ENCODE measurements at regions not wholly inside any gene's neighbourhood (a gene's known extent, or its start where the extent isn't known, plus 50 kb on each side); places are given as distances from the start of the nearest gene placed in this dataset.

DNA sequence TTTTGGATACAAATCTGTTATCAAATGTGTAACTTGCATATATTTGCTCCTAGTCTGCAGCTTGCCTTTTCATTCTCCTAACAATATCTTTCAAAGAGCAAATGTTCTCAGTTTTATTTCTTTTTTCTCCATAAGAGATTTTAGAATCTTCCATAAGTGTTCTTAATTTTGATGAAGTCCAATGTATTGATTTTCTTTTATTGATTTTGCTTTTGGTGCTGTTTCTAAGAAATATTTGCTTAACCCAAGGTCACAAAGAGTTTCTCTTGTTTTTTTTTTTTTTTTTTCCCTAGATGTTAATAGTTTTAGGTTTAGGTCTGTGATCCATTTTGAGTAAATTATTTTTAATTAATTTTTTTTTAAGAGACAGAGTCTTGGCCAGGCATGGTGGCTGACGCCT, 75.8 kb upstream of the SPRED2 start:
- H3K4me1 ChIP-seq (ENCODE audit: control insufficient read depth, insufficient read depth, low read length, poor library complexity, severe bottlenecking), result no peaks in the 10 kb centered on the region
- no peak overlapping the region for H3K4me3 ChIP-seq (ENCODE audit: extremely low read depth, insufficient read depth, low read length, poor library complexity, severe bottlenecking)
- no peak overlapping the region for H3K27ac ChIP-seq (ENCODE audit: low read depth, low read length, severe bottlenecking)
- 86% methylated on average over 1 of the region's 1 CpG; no CpG with 5 or more reads in 1 of the 2 experiments for WGBS, 2 experiments (ENCODE audit: insufficient coverage in 2 of 2)
- peaks cover 4% of the 10 kb centered on the region for H3K9me3 ChIP-seq (ENCODE audit: control insufficient read depth, low read length)
- H3K36me3 ChIP-seq (ENCODE audit: control insufficient read depth, insufficient read depth, low read length), result no peaks in the 10 kb centered on the region

DNA sequence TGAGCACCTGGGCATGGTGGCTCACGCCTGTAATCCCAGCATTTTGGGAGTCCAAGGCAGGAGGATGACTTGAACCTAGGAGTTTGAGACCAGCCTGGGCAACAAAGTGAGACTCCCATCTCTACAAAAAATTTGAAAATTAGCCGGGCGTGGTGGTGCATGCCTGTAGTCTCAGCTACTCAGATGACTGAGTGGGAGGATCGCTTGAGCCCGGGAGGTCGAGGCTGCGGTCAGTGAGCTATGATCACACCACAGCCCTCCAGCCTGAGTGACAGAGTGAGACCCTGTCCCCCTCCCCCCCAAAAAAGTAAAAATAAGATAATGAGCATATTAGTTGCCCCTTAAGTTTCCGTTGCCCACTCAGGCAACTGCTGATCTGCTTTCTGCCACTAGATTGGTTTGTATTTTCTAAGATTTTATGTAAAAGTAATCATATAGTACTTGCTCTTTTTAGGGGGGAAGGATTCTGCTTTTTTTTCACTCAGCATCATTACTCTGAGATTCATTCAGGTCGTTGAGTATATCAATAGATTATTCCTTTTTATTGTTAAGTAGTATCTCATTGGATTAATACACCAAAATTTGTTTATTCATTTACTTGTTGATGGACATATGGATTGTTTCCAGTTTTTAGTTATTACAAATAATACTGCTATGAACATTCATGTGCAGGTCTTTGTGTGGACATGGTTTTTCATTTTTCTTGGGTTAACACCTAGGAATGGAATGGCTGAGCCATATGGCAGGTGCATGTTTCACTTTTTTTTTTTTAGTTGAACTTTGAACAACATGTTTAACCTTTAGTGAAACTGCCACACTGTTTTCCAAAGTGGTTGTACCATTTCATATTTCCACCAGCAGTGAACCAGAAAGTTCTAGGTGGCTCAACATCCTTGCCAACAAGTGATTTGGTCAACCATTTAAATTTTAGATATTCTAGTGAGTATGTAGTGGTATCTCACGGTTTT, 75.0 kb upstream of the SPRED2 start:
- Histone ChIP-seq H3K9me3 (ENCODE audit: control insufficient read depth, low read length) (peaks cover 4% of the 10 kb centered on the region), H3K36me3 (ENCODE audit: control insufficient read depth, insufficient read depth, low read length) (no peaks in the 10 kb centered on the region)
- 89 to 94% methylated on average over 3 to 8 of the region's 10 CpGs for WGBS, 2 experiments (ENCODE audit: insufficient coverage in 2 of 2)

DNA sequence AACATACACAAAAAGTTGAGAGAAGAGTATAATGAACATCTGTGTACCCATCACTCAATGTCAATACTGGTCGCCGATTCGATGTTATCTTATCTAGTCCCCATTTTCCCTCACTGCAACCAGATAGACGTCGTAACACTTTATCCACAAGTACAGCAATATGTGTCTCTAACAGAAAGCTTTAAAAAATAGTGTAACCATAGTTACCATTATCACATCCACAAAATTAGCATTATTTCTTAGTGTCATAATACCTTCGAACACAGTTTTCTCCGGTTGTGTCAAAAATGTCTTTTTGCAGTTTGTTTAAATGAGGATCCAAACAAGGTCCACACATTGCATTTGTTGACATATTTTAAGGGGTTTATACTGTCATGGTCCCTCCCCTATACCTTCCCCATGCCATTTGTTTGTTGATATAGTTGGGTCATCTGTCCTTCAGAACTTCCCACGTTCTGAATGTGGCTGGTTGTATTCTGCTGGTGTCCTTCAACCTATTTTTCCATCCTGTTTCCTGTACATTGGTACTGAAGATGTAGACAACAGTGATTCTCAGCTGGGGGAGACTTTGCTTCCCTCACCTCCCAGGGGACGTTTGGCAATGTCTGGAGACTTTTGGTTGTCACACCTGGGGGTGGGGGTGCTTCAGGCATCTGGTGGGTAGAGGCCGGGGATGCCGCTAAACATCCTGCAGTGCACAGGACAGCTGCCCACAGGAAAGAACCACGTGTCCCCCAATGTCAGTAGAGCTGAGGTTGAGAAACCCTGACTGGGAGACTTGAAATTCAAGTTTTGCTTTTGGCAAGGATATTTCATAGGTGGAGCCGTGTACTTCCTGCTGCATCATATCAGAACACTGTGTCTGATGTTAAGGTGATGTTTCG, 72.7 kb upstream of the SPRED2 start:
- 86 to 90% methylated on average over 6 to 9 of the region's 14 CpGs for WGBS, 2 experiments (ENCODE audit: insufficient coverage in 2 of 2)
- H3K9me3 ChIP-seq (ENCODE audit: control insufficient read depth, low read length), result no peaks in the 10 kb centered on the region
- H3K36me3 ChIP-seq (ENCODE audit: control insufficient read depth, insufficient read depth, low read length), result no peaks in the 10 kb centered on the region
- H3K4me1 ChIP-seq (ENCODE audit: control insufficient read depth, insufficient read depth, low read length, poor library complexity, severe bottlenecking), result no peaks in the 10 kb centered on the region
- H3K27ac ChIP-seq (ENCODE audit: low read depth, low read length, severe bottlenecking), result no peak overlapping the region
- H3K4me3 ChIP-seq (ENCODE audit: extremely low read depth, insufficient read depth, low read length, poor library complexity, severe bottlenecking), result no peak overlapping the region

More for the DNA sequence above, 75.0 kb upstream of the SPRED2 start:
- no peak overlapping the region for H3K27ac ChIP-seq (ENCODE audit: low read depth, low read length, severe bottlenecking)
- no peaks in the 10 kb centered on the region for H3K4me1 ChIP-seq (ENCODE audit: control insufficient read depth, insufficient read depth, low read length, poor library complexity, severe bottlenecking)
- no peak overlapping the region for H3K4me3 ChIP-seq (ENCODE audit: extremely low read depth, insufficient read depth, low read length, poor library complexity, severe bottlenecking)

DNA sequence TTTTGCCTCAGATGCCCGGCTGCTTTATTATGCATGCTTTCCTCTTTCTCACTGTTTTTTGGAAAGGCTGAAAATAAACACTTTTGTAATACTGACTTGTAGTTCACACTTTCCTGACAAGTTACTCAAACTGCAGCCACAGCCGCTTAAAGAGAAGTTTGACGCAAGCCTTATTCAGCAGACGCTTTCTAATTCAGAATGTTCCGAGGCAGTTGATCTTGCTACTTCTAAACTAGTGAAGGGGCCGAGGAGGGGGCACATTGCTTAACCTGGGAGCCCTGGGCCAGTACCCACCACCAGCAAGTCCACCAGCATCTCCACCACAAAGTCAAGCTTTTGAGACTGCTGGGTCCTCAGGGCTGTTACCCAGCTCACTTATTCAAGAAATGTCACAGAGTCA, 71.8 kb upstream of the SPRED2 start:
- no peak overlapping the region for H3K4me3 ChIP-seq (ENCODE audit: extremely low read depth, insufficient read depth, low read length, poor library complexity, severe bottlenecking)
- no peak overlapping the region for H3K27ac ChIP-seq (ENCODE audit: low read depth, low read length, severe bottlenecking)
- no peaks in the 10 kb centered on the region for H3K4me1 ChIP-seq (ENCODE audit: control insufficient read depth, insufficient read depth, low read length, poor library complexity, severe bottlenecking)
- 89 to 94% methylated on average over 4 of the region's 6 CpGs for WGBS, 2 experiments (ENCODE audit: insufficient coverage in 2 of 2)
- no peaks in the 10 kb centered on the region for H3K36me3 ChIP-seq (ENCODE audit: control insufficient read depth, insufficient read depth, low read length)
- H3K9me3 ChIP-seq (ENCODE audit: control insufficient read depth, low read length), result no peaks in the 10 kb centered on the region

DNA sequence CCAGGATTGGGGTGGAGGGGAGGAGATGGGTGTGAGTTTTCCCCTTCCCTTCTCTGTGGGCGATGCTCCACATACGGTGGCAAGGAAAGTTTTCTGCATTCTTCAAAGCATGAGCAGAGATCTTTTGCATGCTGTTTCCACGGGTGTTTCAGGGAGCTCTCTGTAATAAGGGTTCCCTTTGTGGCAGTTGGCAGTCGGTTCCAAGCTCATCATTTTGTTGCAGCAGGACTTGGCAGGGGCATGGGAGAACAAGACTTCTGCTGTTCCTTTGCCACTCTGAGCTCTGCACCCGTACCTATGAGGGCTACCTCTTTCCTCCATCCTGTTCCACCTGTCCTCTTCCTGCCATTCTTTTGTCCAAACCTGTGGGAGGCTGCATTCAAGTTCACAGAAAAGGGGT, 71.3 kb upstream of the SPRED2 start:
- Histone ChIP-seq H3K4me1 (ENCODE audit: control insufficient read depth, insufficient read depth, low read length, poor library complexity, severe bottlenecking) (no peaks in the 10 kb centered on the region), H3K27ac (ENCODE audit: low read depth, low read length, severe bottlenecking) (no peak overlapping the region), H3K36me3 (ENCODE audit: control insufficient read depth, insufficient read depth, low read length) (no peaks in the 10 kb centered on the region), H3K4me3 (ENCODE audit: extremely low read depth, insufficient read depth, low read length, poor library complexity, severe bottlenecking) (no peak overlapping the region), H3K9me3 (ENCODE audit: control insufficient read depth, low read length) (no peaks in the 10 kb centered on the region)
- 63 to 79% methylated on average over 2 to 3 of the region's 5 CpGs for WGBS, 2 experiments (ENCODE audit: insufficient coverage in 2 of 2)

DNA sequence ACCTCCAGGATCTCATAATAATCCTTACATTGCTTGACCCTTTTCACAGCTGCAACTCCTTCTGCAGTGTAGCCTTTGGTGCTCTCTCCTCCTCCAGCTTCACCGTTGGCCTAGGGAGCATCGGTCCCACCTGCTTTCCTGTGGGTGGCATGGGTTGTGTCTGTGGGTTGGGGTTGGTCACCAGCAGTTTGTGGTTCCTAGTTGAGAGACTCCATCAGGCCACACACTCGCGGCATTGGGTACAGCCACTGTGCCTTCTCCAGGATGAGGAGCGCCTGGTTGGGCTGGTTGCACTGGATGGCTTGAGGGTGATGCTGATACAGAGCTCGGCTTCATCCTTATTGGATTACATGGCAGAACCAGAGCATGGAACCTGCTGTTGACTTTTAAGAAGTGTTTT, 69.4 kb upstream of the SPRED2 start:
- Histone ChIP-seq H3K4me1 (ENCODE audit: control insufficient read depth, insufficient read depth, low read length, poor library complexity, severe bottlenecking) (no peaks in the 10 kb centered on the region), H3K36me3 (ENCODE audit: control insufficient read depth, insufficient read depth, low read length) (no peaks in the 10 kb centered on the region), H3K9me3 (ENCODE audit: control insufficient read depth, low read length) (no peaks in the 10 kb centered on the region), H3K27ac (ENCODE audit: low read depth, low read length, severe bottlenecking) (no peak overlapping the region), H3K4me3 (ENCODE audit: extremely low read depth, insufficient read depth, low read length, poor library complexity, severe bottlenecking) (no peak overlapping the region)
- 97% methylated on average over 4 of the region's 6 CpGs for WGBS, 2 experiments (ENCODE audit: insufficient coverage in 2 of 2)

DNA sequence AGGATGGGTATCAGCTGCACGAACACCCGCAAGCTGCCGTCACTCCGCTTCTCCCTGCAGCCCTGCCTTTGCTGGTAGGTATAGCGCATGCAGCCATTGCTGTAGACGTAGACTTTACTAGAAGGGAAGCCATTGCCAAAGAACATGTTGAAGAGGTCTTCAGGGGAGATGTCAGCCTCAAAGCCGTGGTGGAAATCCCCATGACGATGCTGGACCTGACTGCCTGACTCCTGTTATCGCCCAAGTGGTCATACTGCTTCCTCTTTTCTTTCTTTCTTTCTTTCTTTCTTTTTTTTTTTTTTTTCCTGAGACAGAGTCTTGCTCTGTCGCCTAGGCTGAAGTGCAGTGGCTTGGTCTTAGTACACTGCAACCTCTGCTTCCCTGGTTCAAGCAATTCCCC, 68.7 kb upstream of the SPRED2 start:
- H3K9me3 ChIP-seq (ENCODE audit: control insufficient read depth, low read length), result no peaks in the 10 kb centered on the region
- no peak overlapping the region for H3K27ac ChIP-seq (ENCODE audit: low read depth, low read length, severe bottlenecking)
- WGBS, 2 experiments (ENCODE audit: insufficient coverage in 2 of 2), result 92 to 94% methylated on average over 10 of the region's 10 CpGs
- H3K36me3 ChIP-seq (ENCODE audit: control insufficient read depth, insufficient read depth, low read length), result no peaks in the 10 kb centered on the region
- no peak overlapping the region for H3K4me3 ChIP-seq (ENCODE audit: extremely low read depth, insufficient read depth, low read length, poor library complexity, severe bottlenecking)
- no peaks in the 10 kb centered on the region for H3K4me1 ChIP-seq (ENCODE audit: control insufficient read depth, insufficient read depth, low read length, poor library complexity, severe bottlenecking)

DNA sequence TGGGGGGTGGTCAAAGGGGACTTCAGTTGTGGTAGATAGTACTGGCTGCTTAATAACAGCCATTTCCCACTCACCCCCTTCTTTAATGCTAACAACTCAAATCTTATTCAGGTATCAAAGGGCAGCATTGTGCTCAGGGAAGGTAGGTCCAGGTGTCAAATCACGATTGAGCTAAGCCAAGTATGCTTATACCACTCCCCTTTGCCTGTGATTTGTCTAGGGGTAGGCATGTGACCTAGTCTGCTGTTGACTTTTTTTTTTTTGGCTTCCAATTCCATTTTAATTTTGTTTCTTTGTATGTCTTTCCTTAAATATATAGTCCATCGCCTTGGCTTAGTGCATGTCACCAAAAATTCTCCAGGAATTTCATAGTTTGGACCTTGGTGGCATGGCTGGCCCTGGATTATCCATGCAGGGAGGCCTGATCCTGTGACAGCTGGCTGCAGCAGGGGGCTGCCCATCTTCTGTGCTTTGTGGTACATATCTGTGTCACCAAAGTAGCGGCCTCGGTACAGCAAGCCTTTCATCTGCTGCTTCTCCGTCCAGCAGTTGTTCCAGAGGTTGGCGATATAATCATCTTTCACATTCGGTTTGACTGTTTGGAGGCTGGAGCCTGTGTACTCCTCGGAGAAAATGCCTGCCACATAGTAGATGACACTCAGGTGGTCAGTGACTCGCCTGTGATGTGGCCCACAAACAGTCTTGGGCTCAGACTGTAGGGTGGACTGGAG, 68.1 kb upstream of the SPRED2 start:
- Histone ChIP-seq H3K9me3 (ENCODE audit: control insufficient read depth, low read length) (no peaks in the 10 kb centered on the region), H3K36me3 (ENCODE audit: control insufficient read depth, insufficient read depth, low read length) (no peaks in the 10 kb centered on the region), H3K27ac (ENCODE audit: low read depth, low read length, severe bottlenecking) (no peak overlapping the region), H3K4me3 (ENCODE audit: extremely low read depth, insufficient read depth, low read length, poor library complexity, severe bottlenecking) (no peak overlapping the region), H3K4me1 (ENCODE audit: control insufficient read depth, insufficient read depth, low read length, poor library complexity, severe bottlenecking) (no peaks in the 10 kb centered on the region)
- WGBS, 2 experiments (ENCODE audit: insufficient coverage in 2 of 2), result 97% methylated on average over 8 to 9 of the region's 9 CpGs

DNA sequence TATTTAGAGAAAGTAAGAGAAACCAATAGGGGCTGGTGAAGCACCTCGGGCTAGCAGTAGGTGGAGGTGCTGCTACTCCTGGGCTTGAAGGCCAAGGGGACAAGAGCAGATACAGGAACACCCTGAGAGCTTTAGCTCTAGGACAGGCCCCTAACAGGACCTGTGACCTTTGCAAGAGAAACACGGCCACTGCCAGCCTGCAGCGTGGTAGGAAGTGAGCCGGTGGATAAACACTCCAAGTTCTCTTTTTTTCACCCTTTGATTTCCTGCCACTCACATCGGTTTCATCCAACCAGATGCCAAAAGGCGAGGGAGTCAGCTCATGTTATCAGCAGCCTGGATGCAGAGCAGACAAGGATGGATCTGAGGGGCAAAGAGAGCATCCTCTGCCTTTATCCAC, 66.8 kb upstream of the SPRED2 start:
- no peaks in the 10 kb centered on the region for H3K36me3 ChIP-seq (ENCODE audit: control insufficient read depth, insufficient read depth, low read length)
- H3K4me3 ChIP-seq (ENCODE audit: extremely low read depth, insufficient read depth, low read length, poor library complexity, severe bottlenecking), result no peak overlapping the region
- no peak overlapping the region for H3K27ac ChIP-seq (ENCODE audit: low read depth, low read length, severe bottlenecking)
- WGBS, 2 experiments (ENCODE audit: insufficient coverage in 2 of 2), result 69 to 77% methylated on average over 5 to 6 of the region's 6 CpGs
- no peaks in the 10 kb centered on the region for H3K4me1 ChIP-seq (ENCODE audit: control insufficient read depth, insufficient read depth, low read length, poor library complexity, severe bottlenecking)
- H3K9me3 ChIP-seq (ENCODE audit: control insufficient read depth, low read length), result no peaks in the 10 kb centered on the region

DNA sequence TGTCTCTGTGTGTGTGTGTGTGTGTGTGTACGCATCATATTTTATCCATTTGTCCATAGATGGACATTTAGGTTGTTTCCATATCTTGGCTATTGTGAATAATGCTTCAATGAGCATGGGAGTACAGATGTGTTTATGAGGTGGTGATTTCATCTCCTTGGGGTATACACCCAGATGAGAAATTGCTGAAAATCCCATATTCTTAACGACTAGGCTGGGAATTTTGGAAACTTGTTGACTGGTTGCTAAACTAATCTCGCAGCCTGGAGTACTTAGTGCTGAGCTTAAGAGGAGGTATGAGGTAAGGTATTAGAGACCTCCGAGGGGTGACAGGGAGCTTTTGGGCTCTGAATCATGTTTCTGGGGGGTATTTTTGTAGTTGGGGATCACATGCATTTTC, 66.0 kb upstream of the SPRED2 start:
- no peaks in the 10 kb centered on the region for H3K9me3 ChIP-seq (ENCODE audit: control insufficient read depth, low read length)
- no peaks in the 10 kb centered on the region for H3K36me3 ChIP-seq (ENCODE audit: control insufficient read depth, insufficient read depth, low read length)
- H3K4me1 ChIP-seq (ENCODE audit: control insufficient read depth, insufficient read depth, low read length, poor library complexity, severe bottlenecking), result no peaks in the 10 kb centered on the region
- no peak overlapping the region for H3K27ac ChIP-seq (ENCODE audit: low read depth, low read length, severe bottlenecking)
- WGBS, 2 experiments (ENCODE audit: insufficient coverage in 2 of 2), result 89 to 96% methylated on average over 3 of the region's 4 CpGs
- H3K4me3 ChIP-seq (ENCODE audit: extremely low read depth, insufficient read depth, low read length, poor library complexity, severe bottlenecking), result no peak overlapping the region

Measured in mesodermal cell (in vitro differentiated cells).